Tongue (tissue), 1 donor: ENCODE measurements at regions not wholly inside any gene's neighbourhood (a gene's known extent, or its start where the extent isn't known, plus 50 kb on each side); places are given as distances from the start of the nearest gene placed in this dataset.

Source experiments
- DNase-seq: peaks from one replicate; pipeline ENCODE4 v3.0.0-alpha.2; 2015

DNA sequence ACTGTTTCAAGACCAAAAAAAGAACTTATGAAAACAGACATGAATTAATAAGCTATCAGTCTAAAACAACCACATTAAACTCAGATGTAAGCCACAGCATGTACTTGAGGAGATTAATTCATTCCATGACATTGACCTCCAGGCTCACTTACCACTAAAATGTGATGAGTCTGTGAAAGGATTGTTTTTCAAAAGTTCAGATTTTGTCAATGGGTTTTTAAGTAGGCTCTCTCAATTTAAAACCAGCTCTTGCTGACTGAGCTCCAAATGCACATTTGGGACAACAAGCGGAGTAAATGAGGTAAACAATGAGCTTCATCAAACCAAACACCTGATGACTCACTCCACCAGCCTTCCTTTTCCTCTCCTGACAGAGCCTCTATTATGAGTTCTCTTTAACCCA, 197.0 kb downstream of the SIM1 start:
- no peak for DNase-seq

GRCh38 chr6:100266494-100267401, 198.0 kb downstream of the SIM1 start:
- peak; percentile 13 for DNase-seq

DNA sequence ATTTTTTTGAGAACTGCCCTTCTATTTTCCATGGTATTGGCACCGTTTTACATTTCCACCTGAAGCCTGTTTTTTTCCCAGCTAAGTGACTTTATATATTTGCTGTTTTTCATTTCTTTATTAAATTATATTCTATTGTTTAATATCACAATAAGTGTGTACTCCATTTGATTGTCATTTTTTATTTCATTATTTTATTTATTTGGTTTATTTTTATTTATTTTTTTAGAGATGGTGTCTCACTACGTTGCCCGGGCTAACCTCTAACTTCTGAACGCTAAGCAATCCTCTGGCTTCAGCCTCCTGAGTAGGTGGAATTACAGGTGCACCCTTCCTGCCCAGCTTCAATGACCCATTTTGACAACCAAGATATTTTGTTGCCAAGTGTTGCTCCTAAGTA, 202.6 kb downstream of the SIM1 start:
- DNase-seq: no peak

DNA sequence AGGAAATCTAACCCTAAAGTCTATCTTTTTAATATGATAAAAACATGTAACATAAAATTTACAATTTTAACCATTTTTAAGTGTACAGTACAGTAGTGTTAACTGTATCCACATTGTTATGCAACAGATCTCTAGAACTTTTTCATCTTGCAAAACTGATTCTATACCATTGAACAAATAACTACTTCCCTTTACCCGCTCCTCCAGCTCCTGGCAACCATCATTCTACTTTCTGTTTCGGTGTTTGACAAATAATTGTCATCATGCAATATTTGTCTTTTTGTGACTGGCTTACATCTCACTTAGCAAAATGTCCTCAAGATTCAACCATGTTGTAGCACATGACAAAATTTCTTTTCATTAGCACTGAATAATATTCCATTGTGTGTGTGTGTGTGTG, 203.2 kb downstream of the SIM1 start:
- DNase-seq: no peak

GRCh38 chr6:100260584-100260983, 204.1 kb downstream of the SIM1 start:
- DNase-seq: no peak

DNA sequence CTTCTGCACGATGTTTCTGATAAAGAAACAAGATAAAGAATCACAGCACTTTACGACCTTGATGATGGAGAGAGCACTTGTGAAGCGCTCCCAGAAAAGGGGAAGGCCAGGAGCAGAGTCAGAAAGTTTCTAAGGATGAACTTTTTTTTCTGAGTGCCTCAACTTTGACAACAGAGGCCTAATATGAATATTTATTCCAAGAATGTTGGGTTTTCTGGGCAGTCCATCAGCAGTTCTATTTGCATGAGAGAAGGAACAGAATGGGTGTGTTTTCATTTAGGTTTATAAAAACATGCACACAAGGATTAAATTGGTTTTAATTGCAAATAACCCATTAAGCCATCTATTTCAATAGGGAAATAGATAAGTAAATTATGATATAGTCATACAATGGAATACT, 204.9 kb downstream of the SIM1 start:
- no peak for DNase-seq

DNA sequence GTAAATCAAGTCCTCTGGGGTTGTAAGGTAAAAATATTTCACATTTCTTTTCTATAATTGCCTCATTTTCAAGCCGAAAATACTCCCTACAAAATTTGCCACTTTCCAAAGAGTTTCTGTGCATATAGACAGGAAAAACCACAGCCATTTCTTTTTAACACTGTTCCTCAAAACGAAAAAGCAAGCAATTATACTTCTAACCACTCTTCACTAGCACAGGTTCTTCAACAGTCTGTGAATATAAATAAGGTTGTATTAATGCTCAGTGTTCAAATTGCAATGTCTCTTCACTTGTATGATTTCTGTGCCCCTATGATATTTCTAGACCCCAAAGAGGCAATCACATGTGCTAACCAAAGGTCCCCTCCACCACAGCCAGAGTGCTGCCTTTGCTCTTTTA, 206.0 kb downstream of the SIM1 start:
- no peak for DNase-seq

DNA sequence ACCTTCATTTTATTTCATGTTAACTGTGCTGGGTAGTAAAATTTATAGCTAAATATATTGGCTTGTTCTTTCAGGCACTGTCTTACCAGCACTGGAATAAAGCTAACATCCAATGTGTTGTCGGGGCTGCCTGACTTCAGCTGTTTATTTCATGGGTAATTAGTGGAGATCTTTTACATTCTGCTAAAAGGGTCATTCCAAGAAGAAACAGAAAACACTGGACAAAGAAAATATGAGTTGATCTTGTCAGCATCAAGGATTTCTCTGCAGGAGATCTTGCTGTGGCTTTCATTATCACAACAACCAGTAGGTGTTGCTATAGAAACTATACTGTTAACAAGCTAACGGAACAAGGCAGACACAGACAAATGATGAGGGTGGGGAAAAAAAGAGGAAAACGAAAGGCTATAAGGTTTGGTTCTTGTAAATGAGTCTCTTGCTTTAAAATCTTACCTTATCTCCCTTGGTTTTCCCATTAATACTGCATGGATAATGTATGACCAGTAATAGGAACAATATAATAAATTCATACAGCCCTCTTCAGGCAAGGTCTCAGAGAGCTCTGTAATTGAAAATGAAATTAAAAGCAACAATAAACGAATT, 206.8 kb downstream of the SIM1 start:
- DNase-seq: peak; percentile 57

- DNase-seq: no peak
Observed at GRCh38 chr6:100255701-100256100, 209.0 kb downstream of the SIM1 start.

DNA sequence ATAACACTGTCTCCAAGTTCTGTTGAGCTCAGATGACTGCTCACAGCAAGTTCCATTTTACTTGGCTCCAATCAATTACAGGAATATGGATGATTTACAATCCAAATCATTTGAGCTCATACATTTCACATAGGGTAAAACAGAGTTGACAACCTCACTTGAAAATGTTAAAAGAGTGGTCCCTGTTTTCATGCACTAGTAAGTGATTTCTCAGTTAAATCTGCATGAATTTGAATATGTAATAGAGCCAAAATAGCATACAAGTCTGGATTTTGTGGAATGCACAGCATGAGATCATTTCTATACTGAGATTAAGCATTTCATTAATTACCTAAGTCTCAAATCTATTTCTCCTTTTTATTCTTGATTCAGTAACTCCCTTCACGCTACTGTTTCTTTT, 217.6 kb downstream of the SIM1 start:
- no peak for DNase-seq

- no peak for DNase-seq
Observed at GRCh38 chr6:100246206-100246605, 218.5 kb downstream of the SIM1 start.

DNA sequence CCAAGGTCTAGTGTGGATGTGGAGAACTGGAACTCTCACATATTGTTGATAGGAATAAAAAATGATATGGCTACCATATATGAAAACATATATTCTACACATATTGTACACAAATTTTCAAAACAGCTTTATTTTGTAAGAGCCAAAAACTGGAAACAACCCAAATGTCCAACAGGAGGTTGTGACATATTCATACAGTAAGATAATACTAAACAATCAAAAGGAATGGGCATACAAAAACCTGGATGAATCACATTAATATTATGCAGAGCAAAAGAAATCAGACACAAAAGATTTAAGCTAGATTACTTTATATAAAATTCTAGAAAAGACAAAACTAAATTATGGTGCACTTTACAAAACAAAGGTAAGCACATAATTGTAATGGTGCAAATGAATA, 223.9 kb downstream of the SIM1 start:
- DNase-seq: no peak

DNA sequence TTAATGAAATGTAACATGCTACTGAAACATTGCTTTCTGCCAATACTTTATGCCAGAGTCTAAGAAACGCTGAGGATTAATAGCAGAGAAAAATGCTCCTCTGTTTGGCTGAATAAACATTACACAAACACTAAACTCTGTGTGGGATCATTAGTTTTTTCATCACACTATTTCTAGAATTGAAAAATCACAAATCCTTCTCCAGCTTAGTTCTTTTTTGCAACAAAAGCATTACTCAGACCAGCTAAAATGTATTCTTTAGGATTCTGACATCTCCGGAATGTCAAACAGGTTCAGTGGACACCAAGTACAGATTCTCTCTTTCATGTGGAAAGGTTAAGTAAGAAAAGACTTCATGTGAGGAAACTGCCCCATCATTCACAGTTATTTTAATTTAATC, 226.9 kb downstream of the SIM1 start:
- DNase-seq: no peak

DNA sequence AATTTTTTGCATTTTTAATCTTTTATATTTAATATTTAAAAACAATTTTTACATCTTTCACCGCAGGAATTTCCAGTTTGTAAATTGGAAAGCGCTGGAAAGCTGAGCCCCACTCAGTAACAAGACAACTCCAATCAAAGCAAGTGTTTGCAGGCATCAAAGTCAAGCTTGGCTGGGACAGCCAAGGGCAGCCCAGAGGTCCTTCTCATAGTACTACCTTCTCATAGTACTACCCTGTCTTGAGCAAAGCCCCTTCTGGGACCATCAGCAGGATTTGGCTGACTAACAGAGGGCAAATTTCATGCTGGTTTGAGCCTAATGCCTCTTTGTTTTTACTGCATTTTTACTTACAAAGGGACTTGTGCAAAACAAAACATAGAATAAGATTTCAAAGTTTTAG, 228.3 kb downstream of the SIM1 start:
- no peak for DNase-seq

GRCh38 chr6:100235631-100236030, 229.1 kb downstream of the SIM1 start:
- no peak for DNase-seq

DNA sequence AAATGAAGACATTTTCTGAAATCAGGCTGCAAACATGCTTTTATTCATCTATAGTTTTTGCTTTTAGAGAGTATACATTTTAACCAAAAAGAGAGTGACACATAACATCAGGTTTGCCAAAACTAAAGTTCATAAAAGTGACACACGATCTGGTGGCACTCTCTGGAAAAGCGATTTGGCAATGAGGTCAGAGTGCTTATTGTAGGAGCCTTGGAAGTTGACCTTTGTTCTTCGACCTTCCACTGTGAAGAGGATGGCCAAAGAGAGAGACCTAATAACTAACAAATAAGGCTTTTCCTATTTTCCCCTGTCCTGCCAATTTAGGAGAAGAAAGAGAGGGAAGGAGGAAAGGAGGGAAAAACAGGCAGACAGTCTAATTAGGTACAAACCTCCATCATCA, 230.1 kb downstream of the SIM1 start:
- DNase-seq: no peak

GRCh38 chr6:100232781-100233573, 231.7 kb downstream of the SIM1 start:
- DNase-seq: no peak

- no peak for DNase-seq
Observed at GRCh38 chr6:100230953-100231316, 233.8 kb downstream of the SIM1 start.

GRCh38 chr6:100230115-100230952, 234.4 kb downstream of the SIM1 start:
- DNase-seq: peak; percentile 61

DNA sequence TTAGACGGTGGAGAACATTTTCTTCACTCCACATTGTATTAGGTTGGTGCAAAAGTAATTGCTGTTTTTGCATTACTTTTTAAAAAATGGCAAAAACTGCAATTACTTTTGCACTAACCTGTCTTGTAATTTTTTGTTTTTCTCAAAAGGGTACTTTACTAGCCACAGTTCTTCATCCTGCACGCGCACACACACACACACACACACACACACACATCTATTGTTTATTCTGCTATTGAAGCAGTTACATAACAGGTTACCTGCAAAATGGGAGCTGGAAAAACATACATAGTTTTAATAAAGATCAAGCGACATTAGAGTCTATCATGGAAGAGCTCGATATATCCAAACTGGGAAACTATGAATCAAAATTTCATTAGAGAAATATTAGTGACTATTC, 235.2 kb downstream of the SIM1 start:
- DNase-seq: no peak

DNA sequence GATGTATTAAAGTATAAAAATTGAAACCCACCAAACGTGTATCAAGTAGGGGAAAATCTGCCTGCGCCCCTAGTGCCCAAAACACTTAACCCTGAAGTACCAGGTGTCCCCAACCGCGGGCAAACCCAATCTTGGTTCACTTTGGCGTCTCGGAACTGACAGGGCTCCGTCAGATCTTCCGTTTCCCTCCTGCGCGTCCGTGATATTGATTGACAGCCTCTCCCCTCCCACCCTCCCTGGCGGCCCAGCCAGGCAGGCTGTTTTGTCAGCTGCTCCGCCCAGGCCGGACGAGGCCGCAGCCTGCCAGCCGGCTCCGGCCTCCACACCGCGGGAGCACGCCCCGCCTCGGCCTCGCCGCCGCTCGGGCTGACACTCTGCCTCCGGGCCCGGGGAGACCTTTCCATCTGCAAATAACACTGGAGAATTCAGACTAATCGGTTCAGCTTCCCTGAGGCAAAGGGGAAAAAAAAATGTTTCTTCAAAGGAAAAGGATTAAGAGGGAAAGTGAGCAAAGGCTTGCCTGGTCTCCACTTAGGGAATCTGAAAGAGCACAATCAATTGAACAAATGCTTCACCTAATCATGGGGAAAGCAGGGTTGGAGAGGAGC, 234.9 kb upstream of the MCHR2 start:
- peak; percentile 71 for DNase-seq

GRCh38 chr6:100228437-100228833, 234.4 kb upstream of the MCHR2 start:
- DNase-seq: no peak
